ENCODE measurements at regions not wholly inside any gene's neighbourhood (a gene's known extent, or its start where the extent isn't known, plus 50 kb on each side); places are given as distances from the start of the nearest gene placed in this dataset.

DNA sequence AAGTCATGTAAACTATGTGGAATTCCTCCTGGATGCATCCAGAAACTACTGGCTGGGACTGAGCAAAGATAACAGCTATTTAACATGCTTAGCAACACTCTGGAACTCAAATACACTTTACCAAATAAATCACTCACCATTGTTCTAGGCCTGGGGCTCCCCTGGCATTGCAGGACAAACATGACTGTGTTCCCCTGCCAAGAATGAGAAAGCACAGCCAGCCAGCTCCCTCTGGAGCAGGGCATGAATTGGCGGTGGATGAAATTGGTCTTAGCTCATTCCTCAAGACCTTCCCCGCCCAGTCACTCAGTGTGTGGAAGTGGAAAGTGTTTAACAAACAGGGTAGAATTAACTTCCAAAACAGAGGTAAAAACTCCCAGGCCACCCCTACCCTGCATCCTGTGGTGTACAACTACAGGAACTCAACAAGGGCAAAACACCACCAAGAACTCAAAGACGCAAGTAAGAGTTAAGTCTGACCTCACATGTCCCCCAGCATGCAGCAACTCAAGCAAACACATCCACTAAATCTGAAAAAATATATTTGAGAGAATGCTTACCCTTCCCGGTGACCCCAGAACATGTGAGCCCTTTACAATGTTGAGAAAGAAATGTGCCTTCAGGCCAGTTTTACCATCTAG is 58.4 kb upstream of the BDKRB2 start:
- TF ChIP-seq, protein P1, sequence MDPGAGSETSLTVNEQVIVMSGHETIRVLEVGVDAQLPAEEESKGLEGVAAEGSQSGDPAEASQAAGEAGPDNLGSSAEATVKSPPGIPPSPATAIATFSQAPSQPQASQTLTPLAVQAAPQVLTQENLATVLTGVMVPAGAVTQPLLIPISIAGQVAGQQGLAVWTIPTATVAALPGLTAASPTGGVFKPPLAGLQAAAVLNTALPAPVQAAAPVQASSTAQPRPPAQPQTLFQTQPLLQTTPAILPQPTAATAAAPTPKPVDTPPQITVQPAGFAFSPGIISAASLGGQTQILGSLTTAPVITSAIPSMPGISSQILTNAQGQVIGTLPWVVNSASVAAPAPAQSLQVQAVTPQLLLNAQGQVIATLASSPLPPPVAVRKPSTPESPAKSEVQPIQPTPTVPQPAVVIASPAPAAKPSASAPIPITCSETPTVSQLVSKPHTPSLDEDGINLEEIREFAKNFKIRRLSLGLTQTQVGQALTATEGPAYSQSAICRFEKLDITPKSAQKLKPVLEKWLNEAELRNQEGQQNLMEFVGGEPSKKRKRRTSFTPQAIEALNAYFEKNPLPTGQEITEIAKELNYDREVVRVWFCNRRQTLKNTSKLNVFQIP (CRISPR knock-in tag; IDR thresholded peaks at IDR 0.05; ENCODE audit: borderline replicate concordance, low read depth), result no peak
- TF ChIP-seq CREB5 (CRISPR knock-in tag; IDR thresholded peaks at IDR 0.05; ENCODE audit: low read depth), result no peak
- no peak for TF ChIP-seq RARB (CRISPR knock-in tag; IDR thresholded peaks at IDR 0.05)
- no peak for TF ChIP-seq SNAI2 (CRISPR knock-in tag; IDR thresholded peaks at IDR 0.05)
- TF ChIP-seq, protein P2, sequence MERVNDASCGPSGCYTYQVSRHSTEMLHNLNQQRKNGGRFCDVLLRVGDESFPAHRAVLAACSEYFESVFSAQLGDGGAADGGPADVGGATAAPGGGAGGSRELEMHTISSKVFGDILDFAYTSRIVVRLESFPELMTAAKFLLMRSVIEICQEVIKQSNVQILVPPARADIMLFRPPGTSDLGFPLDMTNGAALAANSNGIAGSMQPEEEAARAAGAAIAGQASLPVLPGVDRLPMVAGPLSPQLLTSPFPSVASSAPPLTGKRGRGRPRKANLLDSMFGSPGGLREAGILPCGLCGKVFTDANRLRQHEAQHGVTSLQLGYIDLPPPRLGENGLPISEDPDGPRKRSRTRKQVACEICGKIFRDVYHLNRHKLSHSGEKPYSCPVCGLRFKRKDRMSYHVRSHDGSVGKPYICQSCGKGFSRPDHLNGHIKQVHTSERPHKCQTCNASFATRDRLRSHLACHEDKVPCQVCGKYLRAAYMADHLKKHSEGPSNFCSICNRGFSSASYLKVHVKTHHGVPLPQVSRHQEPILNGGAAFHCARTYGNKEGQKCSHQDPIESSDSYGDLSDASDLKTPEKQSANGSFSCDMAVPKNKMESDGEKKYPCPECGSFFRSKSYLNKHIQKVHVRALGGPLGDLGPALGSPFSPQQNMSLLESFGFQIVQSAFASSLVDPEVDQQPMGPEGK (CRISPR knock-in tag; IDR thresholded peaks at IDR 0.05; ENCODE audit: borderline replicate concordance), result no peak
- TF ChIP-seq ZNF70 (CRISPR knock-in tag; IDR thresholded peaks at IDR 0.05), result no peak
- no peak for TF ChIP-seq CSDC2 (CRISPR knock-in tag; IDR thresholded peaks at IDR 0.05)
- no peak for TF ChIP-seq ARNTL (CRISPR knock-in tag; IDR thresholded peaks at IDR 0.05; ENCODE audit: borderline replicate concordance, low read depth)
- TF ChIP-seq OSR1 (CRISPR knock-in tag; IDR thresholded peaks at IDR 0.05), result no peak
- TF ChIP-seq TOX (CRISPR knock-in tag; IDR thresholded peaks at IDR 0.05; ENCODE audit: borderline replicate concordance), result no peak
